ENCODE measurements at regions not wholly inside any gene's neighbourhood (a gene's known extent, or its start where the extent isn't known, plus 50 kb on each side); places are given as distances from the start of the nearest gene placed in this dataset.
"Not testable (repeated sequence)": the region's sequence is repeated elsewhere in the genome, so short reads cannot be mapped to it uniquely, and the experiment has no call there.

- no peak for DNase-seq (ENCODE audit: low read depth)
Measured at GRCh38 chr13:76339649-76340048, 546.6 kb downstream of the KCTD12 start.

DNA sequence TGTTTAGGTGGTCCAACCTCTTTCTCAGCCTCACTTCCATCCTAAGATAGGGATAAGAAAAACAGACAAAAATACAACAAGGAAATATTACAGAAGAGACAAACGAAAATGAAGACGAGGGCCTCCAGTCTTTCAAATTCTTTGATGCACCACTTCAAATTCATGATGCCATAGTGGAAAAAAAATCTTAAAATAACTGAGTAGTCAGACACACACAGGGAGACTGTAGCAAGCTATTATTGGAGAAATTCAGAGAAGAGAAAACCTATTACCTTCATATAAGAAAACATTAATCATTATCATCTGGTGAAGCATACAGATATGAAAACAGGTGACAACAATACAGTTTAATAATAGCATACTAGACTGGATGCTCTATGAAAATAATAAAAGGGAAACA, 548.2 kb downstream of the KCTD12 start:
- no peak for DNase-seq (ENCODE audit: low read depth)

DNA sequence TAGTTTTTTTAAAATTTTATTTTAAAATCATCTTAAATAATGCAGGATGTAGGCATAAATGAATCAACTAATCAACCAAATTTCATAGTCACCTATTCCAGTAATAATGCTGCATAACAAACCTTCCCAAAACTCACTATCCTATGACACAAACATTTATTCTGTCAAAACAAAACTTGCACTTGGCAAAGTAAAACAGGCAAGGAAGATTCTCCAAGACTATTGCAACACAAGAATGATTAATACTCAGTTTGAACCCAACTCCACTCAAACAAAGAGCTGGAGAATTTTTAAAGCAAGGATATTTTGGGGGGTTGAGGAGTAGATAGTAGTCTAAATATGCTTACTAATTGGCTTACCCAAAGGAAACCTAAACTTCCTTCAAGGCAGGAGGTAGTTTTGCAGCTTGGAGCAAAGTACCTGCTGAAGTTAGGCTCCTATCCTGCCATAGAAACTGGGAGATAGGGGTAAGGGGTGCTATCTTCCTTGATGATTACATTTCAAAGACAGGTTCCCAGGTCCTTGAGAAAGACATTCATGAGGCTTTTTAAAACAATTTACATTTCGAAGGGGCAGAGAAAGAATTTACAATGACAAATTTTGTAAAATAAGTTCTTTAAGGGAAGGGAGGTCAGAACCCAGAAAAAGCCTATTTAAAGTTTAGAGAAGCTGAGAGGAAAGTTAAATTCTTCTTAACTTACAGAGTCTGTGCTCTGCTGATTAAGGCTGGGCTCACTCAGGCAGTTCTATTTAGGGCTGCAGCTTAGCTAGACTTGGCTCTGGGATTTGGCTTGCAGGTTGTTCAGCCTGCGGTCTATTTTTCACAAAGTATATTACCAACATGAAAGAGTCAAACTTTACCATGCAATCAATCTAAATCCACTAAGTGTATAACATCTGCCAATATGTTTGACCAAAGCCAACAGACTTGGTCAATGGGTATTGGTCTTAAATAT, 549.0 kb downstream of the KCTD12 start:
- DNase-seq (ENCODE audit: low read depth) = no peak

GRCh38 chr13:76335463-76335862, 550.7 kb downstream of the KCTD12 start:
- DNase-seq (ENCODE audit: low read depth) = no peak

GRCh38 chr13:76331943-76332712, 554.1 kb downstream of the KCTD12 start:
- DNase-seq (ENCODE audit: low read depth) = no peak

GRCh38 chr13:76330761-76331160, 555.4 kb downstream of the KCTD12 start:
- no peak for DNase-seq (ENCODE audit: low read depth)

GRCh38 chr13:76329866-76330580, 556.2 kb downstream of the KCTD12 start:
- no peak for DNase-seq (ENCODE audit: low read depth)

DNA sequence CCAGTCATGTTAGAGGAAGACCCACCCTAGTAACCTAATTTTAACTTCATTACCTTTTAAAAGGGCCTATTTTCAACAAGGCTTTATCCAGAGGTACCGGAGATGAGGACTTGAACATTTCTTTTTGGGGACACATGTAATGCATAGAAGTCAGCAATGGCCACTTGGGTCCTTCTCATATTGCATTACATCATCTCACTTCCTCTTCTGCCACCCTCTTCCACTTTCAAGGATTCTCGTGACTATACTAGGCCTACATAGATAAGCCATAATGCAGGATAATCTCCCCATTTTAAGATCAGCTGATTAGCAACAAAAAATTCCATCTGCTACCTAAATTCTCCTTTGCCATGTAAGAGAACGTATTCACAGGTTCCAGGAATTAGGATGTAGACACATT, 557.2 kb downstream of the KCTD12 start:
- DNase-seq (ENCODE audit: low read depth) = no peak

DNA sequence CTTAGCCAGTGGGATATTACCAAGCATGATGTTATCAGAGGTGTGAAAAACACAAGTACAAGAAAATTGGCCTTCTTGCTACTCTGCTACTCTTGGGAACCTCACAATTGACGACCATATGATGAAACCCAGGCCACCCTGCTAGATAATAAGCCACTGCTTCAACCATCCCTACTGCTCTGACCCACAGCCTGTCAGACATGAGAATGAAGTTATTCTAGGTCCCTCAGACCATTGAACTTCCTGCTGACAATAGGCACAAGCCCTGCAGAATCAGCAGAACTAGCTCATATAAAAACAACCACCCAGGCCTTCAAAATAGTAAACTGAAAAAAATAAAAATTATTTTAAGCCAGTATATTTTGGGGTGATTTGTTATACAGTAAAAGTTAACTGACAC, 559.9 kb downstream of the KCTD12 start:
- no peak for DNase-seq (ENCODE audit: low read depth)

DNA sequence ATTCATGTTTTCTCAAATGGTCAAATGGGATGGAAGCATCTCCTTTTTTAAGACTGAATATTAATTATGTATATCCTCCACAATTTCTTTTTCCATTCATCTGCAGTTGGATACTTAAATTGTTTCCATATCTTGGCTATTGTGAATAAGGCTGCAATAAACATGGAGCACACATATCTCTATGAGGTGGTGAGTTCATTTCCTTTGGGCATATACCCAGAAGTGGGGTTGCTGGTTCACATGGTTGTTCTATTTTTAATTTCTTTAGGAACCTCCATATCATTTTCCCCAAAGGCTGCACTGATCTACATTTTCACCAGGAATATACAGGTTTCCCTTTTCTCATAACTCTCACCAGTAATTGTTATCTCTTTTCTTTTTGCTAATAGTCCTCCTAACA, 566.3 kb downstream of the KCTD12 start:
- DNase-seq (ENCODE audit: low read depth) = no peak

DNA sequence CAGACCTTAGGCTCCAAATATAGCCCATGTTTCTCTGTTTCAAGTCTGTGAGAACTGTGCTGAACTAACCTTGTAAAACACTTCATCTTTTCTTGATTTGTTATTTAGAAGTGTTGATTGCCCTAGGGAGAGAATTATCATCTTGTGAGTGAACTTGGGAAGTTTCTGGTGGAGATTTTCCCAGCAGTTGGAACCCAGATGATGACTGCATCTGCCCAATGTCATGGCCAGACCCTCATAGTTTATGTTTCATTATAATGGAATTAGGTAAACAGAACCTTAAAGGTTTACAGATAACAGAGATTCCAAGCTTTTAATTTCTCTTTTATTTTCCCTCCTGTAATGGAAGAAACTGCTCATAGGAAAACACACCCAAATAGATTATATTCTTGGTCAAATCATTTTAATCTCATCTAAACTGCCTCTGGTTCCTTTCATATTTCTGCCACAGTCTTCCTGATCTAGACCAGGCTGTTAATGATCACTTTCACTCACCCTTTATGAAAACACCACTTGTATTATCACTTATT, 569.1 kb downstream of the KCTD12 start:
- no peak for DNase-seq (ENCODE audit: low read depth)

- no peak for DNase-seq (ENCODE audit: low read depth)
Measured at GRCh38 chr13:76314495-76314894, 571.7 kb downstream of the KCTD12 start.

- DNase-seq (ENCODE audit: low read depth) = no peak
Measured at GRCh38 chr13:76307142-76307541, 579.1 kb downstream of the KCTD12 start.

- DNase-seq (ENCODE audit: low read depth) = no peak
Measured at GRCh38 chr13:76300688-76301087, 585.5 kb downstream of the KCTD12 start.

DNA sequence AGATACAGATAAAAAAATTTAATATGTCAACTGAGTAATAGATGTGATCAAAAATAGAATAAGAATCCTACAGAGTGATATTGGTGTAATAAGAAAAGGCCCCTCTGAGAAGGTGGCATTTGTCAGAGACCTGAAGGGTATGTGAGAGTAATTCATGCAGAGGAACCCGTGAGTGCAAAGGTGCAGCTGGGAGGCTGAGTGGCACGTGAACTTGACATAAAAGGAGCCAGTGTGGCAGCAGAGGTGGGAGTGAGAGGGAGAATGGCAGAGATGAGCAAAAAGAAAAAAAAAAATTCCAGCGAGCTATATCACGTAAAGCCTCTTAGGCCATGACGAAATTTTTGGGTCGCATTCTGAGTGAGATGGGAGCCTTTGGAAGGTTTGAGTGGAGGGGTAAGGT, 588.9 kb downstream of the KCTD12 start:
- no peak for DNase-seq (ENCODE audit: low read depth)

- no peak for DNase-seq (ENCODE audit: low read depth)
Measured at GRCh38 chr13:76296751-76297150, 589.5 kb downstream of the KCTD12 start.

GRCh38 chr13:76295020-76295419, 591.2 kb downstream of the KCTD12 start:
- DNase-seq (ENCODE audit: low read depth) = not testable (repeated sequence)

GRCh38 chr13:76293751-76294150, 592.5 kb downstream of the KCTD12 start:
- DNase-seq (ENCODE audit: low read depth) = no peak

DNA sequence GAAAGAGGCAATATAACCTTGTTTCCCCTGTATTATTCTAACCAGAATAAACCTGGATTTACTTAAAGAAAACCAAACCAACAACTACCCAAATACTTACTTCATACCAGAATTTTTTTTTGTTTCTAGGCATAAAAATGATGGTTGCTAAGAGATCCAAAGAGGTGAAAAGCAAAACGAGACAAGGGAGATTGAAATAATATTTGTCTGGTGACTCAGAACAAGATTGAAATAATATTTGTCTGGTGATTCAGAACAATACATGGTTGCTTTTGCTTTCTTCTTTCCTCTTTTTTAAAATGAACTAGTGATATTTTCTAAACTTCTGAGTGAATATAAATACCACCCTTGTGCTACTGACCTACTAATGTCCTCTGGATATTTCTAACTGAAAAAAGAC, 592.9 kb downstream of the KCTD12 start:
- no peak for DNase-seq (ENCODE audit: low read depth)

- no peak for DNase-seq (ENCODE audit: low read depth)
Measured at GRCh38 chr13:76292726-76293125, 593.5 kb downstream of the KCTD12 start.

GRCh38 chr13:76292031-76292430, 594.2 kb downstream of the KCTD12 start:
- no peak for DNase-seq (ENCODE audit: low read depth)

GRCh38 chr13:76289558-76289957, 596.6 kb downstream of the KCTD12 start:
- DNase-seq (ENCODE audit: low read depth) = no peak
